Endothelial cell of umbilical vein (primary cell): ENCODE measurements at regions not wholly inside any gene's neighbourhood (a gene's known extent, or its start where the extent isn't known, plus 50 kb on each side); places are given as distances from the start of the nearest gene placed in this dataset.

Experiments
- BruUV-seq: library from RNA; stranded (reverse); fragments of 400-500 nt; replicated peaks from 2 replicates; lab custom pipeline; 2021; lab: Mats Ljungman, UMichigan
- CTCF ChIA-PET: fragments of 300-600, 350-600 bp; sonication (Branson Sonifier 250); formaldehyde crosslinking; loops from one replicate; lab custom pipeline; 2021; ENCODE audit warnings: antibody characterized with exemption, inconsistent platforms; lab: Charles Lee
- POLR2A ChIA-PET: fragments of 300-600, 350-600 bp; sonication (Branson Sonifier 250); formaldehyde crosslinking; loops from one replicate; lab custom pipeline; 2021; ENCODE audit warnings: antibody characterized with exemption, inconsistent platforms; lab: Charles Lee
- DNase-seq: peaks from one replicate; pipeline ENCODE4 v3.0.0-alpha.2; 2011; ENCODE audit warnings: low read depth, low spot score
- FAIRE-seq: peaks from 2 replicates; lab custom pipeline; 2011; peaks lifted over from hg19 to GRCh38; lab: Jason Lieb, UNC
- H2AFZ ChIP-seq: 2 replicates; pipeline ENCODE4 v1.6.0; 2012; ENCODE audit warnings: low read depth, low read length, control low read depth, inconsistent platforms
- H3K27ac ChIP-seq: 2 replicates; pipeline ENCODE4 v1.5.1; 2011; ENCODE audit warnings: low read depth, mild to moderate bottlenecking, control low read depth, low read length, moderate library complexity; ENCODE audit not compliant: insufficient read depth
- H3K27me3 ChIP-seq, 2 experiments: 2 replicates each; pipeline versions ENCODE4 v1.6.0 to v1.6.1; 2011; ENCODE audit warnings: low read length in 2 of 2, mixed read lengths in 1 of 2; ENCODE audit not compliant: control insufficient read depth in 2 of 2, insufficient read depth in 2 of 2
- H3K36me3 ChIP-seq, 2 experiments: 2 replicates in 1 of 2; 3 replicates in 1 of 2; pipeline ENCODE4 v1.5.1; 2011; ENCODE audit warnings: low read length in 2 of 2, mild to moderate bottlenecking in 1 of 2, moderate library complexity in 1 of 2; ENCODE audit not compliant: control insufficient read depth in 2 of 2, insufficient read depth in 2 of 2; ENCODE audit errors: extremely low read depth in 1 of 2
- H3K4me1 ChIP-seq: 3 replicates; pipeline ENCODE4 v1.5.1; 2011; ENCODE audit warnings: mild to moderate bottlenecking, low read length; ENCODE audit not compliant: control insufficient read depth, insufficient read depth; ENCODE audit errors: extremely low read depth
- H3K4me2 ChIP-seq: 2 replicates; pipeline ENCODE4 v1.6.1; 2011; ENCODE audit warnings: low read length, control low read depth, mixed read lengths; ENCODE audit not compliant: insufficient read depth
- H3K4me3 ChIP-seq, 3 experiments: fragments of 200-600 bp in 1 of 3; sonication (generic), shearing (Covaris generic) in 1 of 3; replicated peaks in 1 of 3; 2 replicates each; pipeline ENCODE4 v1.5.1; 2011 to 2016; ENCODE audit warnings: control low read depth in 3 of 3, low read length in 3 of 3, mild to moderate bottlenecking in 2 of 3, inconsistent platforms in 1 of 3, low read depth in 1 of 3, moderate library complexity in 1 of 3; ENCODE audit not compliant: insufficient read depth in 1 of 3
- H3K79me2 ChIP-seq: 2 replicates; pipeline ENCODE4 v1.6.0; 2012; ENCODE audit warnings: low read length, inconsistent platforms; ENCODE audit not compliant: control insufficient read depth, insufficient read depth
- H3K9ac ChIP-seq: replicated peaks from 2 replicates; pipeline ENCODE3; 2011; ENCODE audit warnings: low read length, control low read depth; ENCODE audit not compliant: insufficient read depth; ENCODE audit errors: extremely low read depth
- H3K9me1 ChIP-seq: replicated peaks from 3 replicates; pipeline ENCODE4 v1.6.0; 2011; ENCODE audit warnings: mild to moderate bottlenecking, low read length; ENCODE audit not compliant: control insufficient read depth, insufficient read depth; ENCODE audit errors: extremely low read depth
- H3K9me3 ChIP-seq: replicated peaks from 2 replicates; pipeline ENCODE4 v1.5.1; 2012; ENCODE audit warnings: low read length, inconsistent platforms; ENCODE audit not compliant: control insufficient read depth, insufficient read depth
- H4K20me1 ChIP-seq: replicated peaks from 2 replicates; pipeline ENCODE3; 2011; ENCODE audit warnings: mild to moderate bottlenecking, low read length; ENCODE audit not compliant: control insufficient read depth, insufficient read depth; ENCODE audit errors: extremely low read depth
- CTCF ChIP-seq, 2 donors: IDR thresholded peaks; 1 replicate in 1 of 2; 2 replicates in 1 of 2; pipeline ENCODE4 v1.5.1; 2011; ENCODE audit warnings: low read length in 2 of 2, mild to moderate bottlenecking in 2 of 2, moderate library complexity in 2 of 2, control low read depth in 1 of 2, inconsistent platforms in 1 of 2, low read depth in 1 of 2; ENCODE audit not compliant: insufficient read depth in 1 of 2; ENCODE audit errors: extremely low read depth in 1 of 2
- EZH2 ChIP-seq: IDR thresholded peaks from 2 replicates; pipeline ENCODE4 v1.6.1; 2012; ENCODE audit warnings: borderline replicate concordance, low read depth, mild to moderate bottlenecking, moderate library complexity, low read length, inconsistent platforms; ENCODE audit not compliant: severe bottlenecking
- FOS ChIP-seq: IDR thresholded peaks from 2 replicates; pipeline ENCODE4 v1.6.1; 2011; ENCODE audit warnings: mild to moderate bottlenecking, low read length, moderate library complexity, borderline replicate concordance; ENCODE audit not compliant: insufficient read depth
- GATA2 ChIP-seq: IDR thresholded peaks from 2 replicates; pipeline ENCODE4 v1.7.0; 2011; ENCODE audit warnings: low read depth, mild to moderate bottlenecking, moderate library complexity, mixed read lengths, low read length; ENCODE audit not compliant: insufficient read length, insufficient read depth
- JUN ChIP-seq: IDR thresholded peaks from 2 replicates; pipeline ENCODE4 v1.6.1; 2011; ENCODE audit warnings: borderline replicate concordance, low read depth; ENCODE audit not compliant: insufficient read length, insufficient read depth
- MAX ChIP-seq: IDR thresholded peaks from 2 replicates; pipeline ENCODE4 v1.6.1; 2011; ENCODE audit not compliant: insufficient read depth, insufficient read length
- POLR2A ChIP-seq: IDR thresholded peaks from 2 replicates; pipeline ENCODE4 v1.6.1; 2012; ENCODE audit warnings: low read depth, mild to moderate bottlenecking, control low read depth, low read length
- POLR2AphosphoS5 ChIP-seq: IDR thresholded peaks from 2 replicates; pipeline ENCODE4 v1.6.1; 2012; ENCODE audit warnings: low read depth, mild to moderate bottlenecking, control low read depth, low read length, moderate library complexity; ENCODE audit not compliant: insufficient read depth
- dilution Hi-C: fragments of 300-500 bp; cut with MboI; formaldehyde crosslinking; loops from one replicate; pipeline ENCODE4 v1.15.0; 2019; ENCODE audit warnings: low sequenced_read_pairs; ENCODE audit not compliant: extremely low pct_ligation_motif_present
- intact Hi-C: fragments of 100-400 bp; cut with micrococcal nuclease; formaldehyde crosslinking; loops from one replicate; pipeline ENCODE4 v1.10.0; 2022

GRCh38 chr2:105627534-105627933, 117.2 kb upstream of the NCK2 start:
- no peaks in the 10 kb centered on the region for H3K27me3 ChIP-seq
- H4K20me1 ChIP-seq = no peaks in the 10 kb centered on the region
- POLR2A ChIA-PET = no interaction called here
- TF ChIP-seq GATA2 = no peak
- TF ChIP-seq MAX = no peak
- TF ChIP-seq POLR2AphosphoS5 = no peak
- TF ChIP-seq EZH2 = no peak
- TF ChIP-seq FOS = no peak
- no peak for TF ChIP-seq POLR2A
- TF ChIP-seq JUN = no peak
- no peaks in the 10 kb centered on the region for H3K79me2 ChIP-seq
- H3K4me2 ChIP-seq = no peak overlapping the region
- dilution Hi-C loops = no loop called here
- no peaks in the 10 kb centered on the region for H3K9me3 ChIP-seq
- intact Hi-C loops = no loop called here
- no peak overlapping the region for H3K27ac ChIP-seq
- no peaks in the 10 kb centered on the region for H3K9me1 ChIP-seq
- DNase-seq (no peak), FAIRE-seq (no peak)
- CTCF ChIA-PET = no interaction called here
- H3K9ac ChIP-seq = no peak overlapping the region
- H3K4me3 ChIP-seq = no peak overlapping the region
- BruUV-seq = no TSS peak
- no peak overlapping the region for H2AFZ ChIP-seq
- H3K36me3 ChIP-seq = no peaks in the 10 kb centered on the region
- no peaks in the 10 kb centered on the region for H3K4me1 ChIP-seq

- H3K4me3 ChIP-seq = no peak overlapping the region
- no peaks in the 10 kb centered on the region for H4K20me1 ChIP-seq
- FAIRE-seq (no peak), DNase-seq (no peak)
- H3K79me2 ChIP-seq = no peaks in the 10 kb centered on the region
- H2AFZ ChIP-seq = no peak overlapping the region
- no peak overlapping the region for H3K27ac ChIP-seq
- CTCF ChIA-PET = no interaction called here
- dilution Hi-C loops = no loop called here
- no peak overlapping the region for H3K4me2 ChIP-seq
- H3K36me3 ChIP-seq = no peaks in the 10 kb centered on the region
- TF ChIP-seq POLR2A (no peak), EZH2 (no peak), MAX (no peak), FOS (no peak), JUN (no peak), CTCF (IDR thresholded peaks at IDR 0.05; ENCODE audit: extremely low read depth in 1 of 2, insufficient read depth in 1 of 2, low read depth in 1 of 2, low read length in 2 of 2) (no peak)
- no peak overlapping the region for H3K9ac ChIP-seq
- no peaks in the 10 kb centered on the region for H3K9me3 ChIP-seq
- no peaks in the 10 kb centered on the region for H3K9me1 ChIP-seq
- intact Hi-C loops = no loop called here
- BruUV-seq = no TSS peak
- POLR2A ChIA-PET = no interaction called here
- H3K4me1 ChIP-seq = no peaks in the 10 kb centered on the region
- H3K27me3 ChIP-seq = no peaks in the 10 kb centered on the region
These were observed 117.8 kb upstream of the NCK2 start for GRCh38 chr2:105626966-105627340.
